ENCODE measurements at regions not wholly inside any gene's neighbourhood (a gene's known extent, or its start where the extent isn't known, plus 50 kb on each side); places are given as distances from the start of the nearest gene placed in this dataset.

GRCh38 chr13:50090211-50090610, 75.0 kb downstream of the KCNRG start:
- TF ChIP-seq CTCF (IDR thresholded peaks at IDR 0.05) (no peak), POLR2AphosphoS5 (IDR thresholded peaks at IDR 0.05) (no peak)
